ENCODE measurements at regions not wholly inside any gene's neighbourhood (a gene's known extent, or its start where the extent isn't known, plus 50 kb on each side); places are given as distances from the start of the nearest gene placed in this dataset.

- no peak for TF ChIP-seq EZH2 (IDR thresholded peaks at IDR 0.05; ENCODE audit: low read length, missing control alignments)
- TF ChIP-seq CTCF (conservative IDR thresholded peaks at IDR 0.05 in 1 of 2, IDR thresholded peaks at IDR 0.05 in 1 of 2; ENCODE audit: low read depth in 1 of 2, low read length in 2 of 2), result no peak
Observed at GRCh38 chr12:46456356-46457334, 84.1 kb upstream of the SLC38A2 start.
